HFFc6 (cell line): ENCODE measurements at regions not wholly inside any gene's neighbourhood (a gene's known extent, or its start where the extent isn't known, plus 50 kb on each side); places are given as distances from the start of the nearest gene placed in this dataset.

Experiments
- DNase-seq: peaks from one replicate; pipeline ENCODE4 v3.0.0-alpha.2; 2018
- H3K27ac Mint-ChIP-seq: 2 replicates; pipeline ENCODE4 v1.8.0; 2020; ENCODE audit warnings: mild to moderate bottlenecking, mixed read lengths
- H3K27me3 Mint-ChIP-seq: 2 replicates; pipeline ENCODE4 v1.8.0; 2021; ENCODE audit warnings: mild to moderate bottlenecking, moderate library complexity, mixed read lengths; ENCODE audit not compliant: insufficient read depth
- H3K36me3 Mint-ChIP-seq: 2 replicates; pipeline ENCODE4 v1.8.0; 2021; ENCODE audit warnings: low read depth, mixed read lengths
- H3K4me1 Mint-ChIP-seq: 2 replicates; pipeline ENCODE4 v1.8.0; 2020; ENCODE audit warnings: low read depth, mixed read lengths
- H3K4me3 Mint-ChIP-seq: 2 replicates; pipeline ENCODE4 v1.8.0; 2020; ENCODE audit warnings: mild to moderate bottlenecking, moderate library complexity, mixed read lengths
- H3K9me3 Mint-ChIP-seq: 2 replicates; pipeline ENCODE4 v1.8.0; 2020; ENCODE audit warnings: mild to moderate bottlenecking, mixed read lengths
- TF ChIP-seq, protein P1 (sequence below): fragments of 200-600 bp; sonication (generic); IDR thresholded peaks from 2 replicates; pipeline ENCODE4 v1.5.0; 2021; ENCODE audit warnings: antibody characterized with exemption, mild to moderate bottlenecking

DNA sequence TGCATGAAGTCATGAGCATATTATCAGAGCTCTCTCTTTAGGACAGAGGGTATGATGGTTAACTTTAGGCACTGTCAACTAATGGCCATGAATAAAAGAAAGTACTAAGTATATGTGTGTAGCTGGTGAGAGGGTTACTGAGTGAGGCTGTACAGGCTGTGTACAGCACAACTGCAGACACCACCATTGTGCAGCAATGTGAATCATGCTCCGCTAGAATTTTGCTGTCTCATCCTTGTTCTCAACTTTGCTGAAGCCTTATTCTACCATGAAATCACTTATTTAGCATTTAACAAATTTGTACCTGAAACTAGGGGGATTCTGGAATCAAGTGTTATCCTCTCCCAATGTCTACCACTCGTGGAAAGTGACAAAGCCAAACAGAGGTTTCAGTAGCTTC, 414.9 kb downstream of the PLCL1 start:
- no peaks in the 10 kb centered on the region; the same call in none of the 2 replicates for H3K27me3 Mint-ChIP-seq
- no peak overlapping the region for H3K4me3 Mint-ChIP-seq
- TF ChIP-seq, protein P1, sequence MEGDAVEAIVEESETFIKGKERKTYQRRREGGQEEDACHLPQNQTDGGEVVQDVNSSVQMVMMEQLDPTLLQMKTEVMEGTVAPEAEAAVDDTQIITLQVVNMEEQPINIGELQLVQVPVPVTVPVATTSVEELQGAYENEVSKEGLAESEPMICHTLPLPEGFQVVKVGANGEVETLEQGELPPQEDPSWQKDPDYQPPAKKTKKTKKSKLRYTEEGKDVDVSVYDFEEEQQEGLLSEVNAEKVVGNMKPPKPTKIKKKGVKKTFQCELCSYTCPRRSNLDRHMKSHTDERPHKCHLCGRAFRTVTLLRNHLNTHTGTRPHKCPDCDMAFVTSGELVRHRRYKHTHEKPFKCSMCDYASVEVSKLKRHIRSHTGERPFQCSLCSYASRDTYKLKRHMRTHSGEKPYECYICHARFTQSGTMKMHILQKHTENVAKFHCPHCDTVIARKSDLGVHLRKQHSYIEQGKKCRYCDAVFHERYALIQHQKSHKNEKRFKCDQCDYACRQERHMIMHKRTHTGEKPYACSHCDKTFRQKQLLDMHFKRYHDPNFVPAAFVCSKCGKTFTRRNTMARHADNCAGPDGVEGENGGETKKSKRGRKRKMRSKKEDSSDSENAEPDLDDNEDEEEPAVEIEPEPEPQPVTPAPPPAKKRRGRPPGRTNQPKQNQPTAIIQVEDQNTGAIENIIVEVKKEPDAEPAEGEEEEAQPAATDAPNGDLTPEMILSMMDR, result no peak
- no peak overlapping the region for H3K27ac Mint-ChIP-seq
- H3K9me3 Mint-ChIP-seq, result peaks cover 40% of the 10 kb centered on the region
- H3K4me1 Mint-ChIP-seq, result no peaks in the 10 kb centered on the region
- DNase-seq, result no peak
- H3K36me3 Mint-ChIP-seq, result no peaks in the 10 kb centered on the region; the same call in 1 of the 2 replicates

DNA sequence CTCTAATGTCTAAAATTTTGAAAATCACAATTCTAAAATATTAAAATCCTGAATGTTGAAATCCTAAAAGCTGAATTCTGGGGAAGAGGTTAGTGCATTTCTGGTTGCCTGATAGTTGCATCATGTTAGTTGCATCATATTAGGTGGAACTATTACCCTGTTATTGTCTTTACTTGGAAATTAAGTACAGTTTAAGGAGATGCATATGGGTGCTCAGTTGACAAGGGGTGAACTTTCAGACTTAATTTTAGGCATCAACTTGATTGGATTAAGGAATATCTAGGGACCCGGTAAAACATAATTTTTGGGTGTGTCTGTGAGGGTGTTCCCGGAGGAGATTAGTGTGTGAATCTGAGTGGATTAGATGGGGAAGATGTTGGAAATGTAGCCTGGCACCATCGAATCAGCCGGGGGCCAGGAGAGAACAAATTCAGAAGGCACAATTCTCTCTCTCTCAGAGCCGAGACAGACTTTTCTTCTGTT, 409.8 kb downstream of the PLCL1 start:
- Mint-ChIP-seq H3K27me3 (no peaks in the 10 kb centered on the region; the same call in 1 of the 2 replicates), H3K9me3 (peaks cover 34% of the 10 kb centered on the region), H3K4me3 (no peak overlapping the region), H3K27ac (no peak overlapping the region), H3K36me3 (no peaks in the 10 kb centered on the region), H3K4me1 (no peaks in the 10 kb centered on the region)
- no peak for DNase-seq
- TF ChIP-seq, protein P1, result no peak

DNA sequence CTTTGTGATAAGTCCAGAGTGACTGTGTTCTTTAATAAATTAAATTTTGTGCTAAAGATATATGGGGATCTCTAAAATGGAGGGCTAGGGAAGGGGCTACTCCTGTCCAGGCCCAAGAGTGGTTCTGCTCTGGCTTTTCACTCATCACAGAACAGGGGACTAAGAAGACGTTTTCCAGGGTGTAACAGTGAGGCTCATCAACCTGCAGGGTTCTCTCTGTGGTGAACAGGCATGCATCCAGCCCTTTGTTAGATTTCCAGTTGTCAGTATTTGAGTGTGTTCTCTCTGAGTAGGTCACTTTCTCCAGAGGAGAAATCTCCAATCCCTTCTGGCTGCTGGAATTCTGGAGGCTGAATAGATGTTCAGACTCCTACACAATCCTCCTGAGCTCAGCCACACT, 408.9 kb downstream of the PLCL1 start:
- H3K4me1 Mint-ChIP-seq, result no peaks in the 10 kb centered on the region
- no peak overlapping the region for H3K27ac Mint-ChIP-seq
- no peak overlapping the region for H3K4me3 Mint-ChIP-seq
- DNase-seq, result no peak
- H3K27me3 Mint-ChIP-seq, result no peaks in the 10 kb centered on the region
- peaks cover 28% of the 10 kb centered on the region for H3K9me3 Mint-ChIP-seq
- no peaks in the 10 kb centered on the region for H3K36me3 Mint-ChIP-seq
- TF ChIP-seq, protein P1, result no peak

DNA sequence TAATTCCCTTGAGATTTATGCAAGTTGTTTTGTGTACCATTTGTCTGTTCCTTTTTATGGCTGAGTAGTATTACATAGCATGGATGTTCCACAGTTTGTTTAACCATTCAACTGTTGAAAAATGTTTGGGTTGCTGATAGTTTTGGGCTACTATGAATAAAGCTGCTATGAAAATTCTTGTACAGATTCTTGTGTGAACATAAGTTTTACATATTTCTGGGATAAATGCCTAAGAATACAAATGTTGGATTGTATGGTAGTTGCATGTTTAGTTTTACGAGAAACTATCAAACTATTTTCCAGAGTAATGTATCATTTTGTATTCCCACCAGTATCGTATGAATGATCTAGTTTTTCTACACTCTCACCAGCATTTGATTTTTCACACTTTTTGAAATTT, 407.3 kb downstream of the PLCL1 start:
- no peak overlapping the region for H3K4me3 Mint-ChIP-seq
- peaks cover 28% of the 10 kb centered on the region for H3K9me3 Mint-ChIP-seq
- no peak overlapping the region for H3K27ac Mint-ChIP-seq
- no peak for DNase-seq
- no peaks in the 10 kb centered on the region; the same call in 1 of the 2 replicates for H3K36me3 Mint-ChIP-seq
- no peaks in the 10 kb centered on the region for H3K4me1 Mint-ChIP-seq
- no peaks in the 10 kb centered on the region for H3K27me3 Mint-ChIP-seq
- TF ChIP-seq, protein P1, result no peak

DNA sequence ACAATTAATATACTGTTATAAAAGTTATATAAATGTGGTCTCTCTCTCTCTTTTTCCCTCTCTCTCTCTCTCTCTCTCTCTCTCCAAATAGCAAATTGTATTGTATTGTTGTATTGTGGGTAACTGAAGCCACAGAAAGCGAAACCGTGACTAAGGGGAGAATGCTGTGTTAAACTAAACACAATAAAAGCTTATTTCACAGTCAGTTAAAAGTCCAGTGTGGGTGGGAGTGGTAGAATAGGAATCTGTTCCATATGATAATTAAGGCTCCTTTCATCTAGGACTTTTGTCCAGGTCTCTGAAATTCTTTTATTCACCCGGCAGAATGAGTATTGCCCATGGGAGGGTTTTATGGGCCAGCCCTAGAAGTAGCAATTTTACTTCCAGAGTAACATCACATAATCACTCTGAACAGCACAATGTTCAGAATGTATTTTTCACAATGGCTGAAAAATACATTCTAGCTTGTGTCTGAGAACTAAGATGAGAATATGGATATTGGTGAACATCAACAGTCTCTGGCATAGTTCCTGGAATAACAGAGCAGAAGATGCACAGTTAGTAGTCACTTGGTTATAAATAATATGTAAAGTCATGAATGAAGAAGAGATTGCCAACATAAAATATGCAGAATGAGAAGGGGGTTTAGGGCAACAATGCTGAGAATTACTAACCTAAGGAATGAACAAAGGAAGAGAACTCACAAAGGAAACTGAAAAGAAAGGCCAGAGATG, 399.1 kb downstream of the PLCL1 start:
- Mint-ChIP-seq H3K4me3 (no peak overlapping the region), H3K9me3 (peaks cover 32% of the 10 kb centered on the region), H3K27ac (no peak overlapping the region), H3K36me3 (no peaks in the 10 kb centered on the region; the same call in 1 of the 2 replicates), H3K4me1 (no peaks in the 10 kb centered on the region), H3K27me3 (no peaks in the 10 kb centered on the region)
- DNase-seq, result no peak
- TF ChIP-seq, protein P1, result no peak
